Stimulated activated CD8-positive, alpha-beta memory T cell treated with anti-CD3 and anti-CD28 coated beads, Interleukin-2, amount 100 ng/mL, for 48 hours (primary cell): ENCODE measurements at regions not wholly inside any gene's neighbourhood (a gene's known extent, or its start where the extent isn't known, plus 50 kb on each side); places are given as distances from the start of the nearest gene placed in this dataset.
"Not testable (repeated sequence)": the region's sequence is repeated elsewhere in the genome, so short reads cannot be mapped to it uniquely, and the experiment has no call there.

Experiments used
- DNase-seq, 2 donors: peaks; one replicate each; pipeline ENCODE4 v3.0.0-alpha.2; 2020; ENCODE audit warnings: low read depth in 2 of 2

DNA sequence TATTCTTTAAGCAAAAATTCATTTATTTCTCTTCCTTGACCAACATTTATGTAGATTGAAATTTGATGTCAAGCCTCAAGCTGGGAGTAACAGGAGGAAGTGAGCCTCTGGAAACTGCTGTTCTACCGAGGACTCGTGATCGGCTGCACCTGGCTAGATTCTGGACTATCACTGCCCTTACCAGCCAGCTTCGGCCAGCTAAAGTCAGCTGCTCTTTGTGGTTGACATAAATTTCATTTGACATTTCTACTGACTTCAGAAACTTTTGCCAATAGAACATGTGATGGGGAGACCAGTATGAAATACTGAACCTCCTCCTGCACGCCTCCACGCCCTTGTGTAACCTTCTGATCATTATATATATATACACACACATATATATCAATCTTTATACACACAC is 74.2 kb upstream of the RGPD5 start:
- DNase-seq = no peak

DNA sequence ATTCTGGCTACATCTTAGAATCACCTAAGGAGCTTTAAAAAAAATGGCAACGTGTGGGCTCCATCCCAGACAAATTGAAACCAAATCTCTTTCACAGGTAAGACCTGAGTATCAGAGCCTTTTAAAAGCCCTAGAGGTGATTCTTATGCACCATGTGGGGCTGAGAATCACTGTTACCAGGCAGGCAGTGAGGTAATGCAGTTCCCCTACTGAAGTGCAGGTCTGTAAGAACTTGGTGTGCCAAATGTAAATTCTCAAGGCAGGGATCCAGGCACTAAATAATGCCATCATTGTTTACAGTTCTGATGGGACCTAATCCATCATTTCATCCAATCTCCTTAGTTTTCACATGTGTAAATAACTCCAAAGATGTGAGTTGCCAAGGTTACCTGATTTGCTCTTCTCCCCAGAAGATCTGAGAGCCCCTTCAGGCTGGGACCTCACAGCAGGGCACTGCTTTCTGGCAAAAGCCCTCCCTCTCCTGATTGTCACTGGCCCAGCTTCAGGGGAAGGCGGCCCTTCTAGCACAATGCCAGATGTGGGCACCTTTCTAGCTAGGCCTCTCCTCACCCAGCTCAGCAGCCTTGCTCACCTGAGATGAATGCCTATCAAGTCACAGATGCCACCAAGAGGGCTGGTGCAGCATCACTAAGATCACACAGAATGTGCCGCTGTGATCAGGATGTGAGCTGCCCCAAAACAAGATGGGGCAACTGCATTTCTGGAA is 73.6 kb upstream of the RGPD5 start:
- no peak for DNase-seq

DNA sequence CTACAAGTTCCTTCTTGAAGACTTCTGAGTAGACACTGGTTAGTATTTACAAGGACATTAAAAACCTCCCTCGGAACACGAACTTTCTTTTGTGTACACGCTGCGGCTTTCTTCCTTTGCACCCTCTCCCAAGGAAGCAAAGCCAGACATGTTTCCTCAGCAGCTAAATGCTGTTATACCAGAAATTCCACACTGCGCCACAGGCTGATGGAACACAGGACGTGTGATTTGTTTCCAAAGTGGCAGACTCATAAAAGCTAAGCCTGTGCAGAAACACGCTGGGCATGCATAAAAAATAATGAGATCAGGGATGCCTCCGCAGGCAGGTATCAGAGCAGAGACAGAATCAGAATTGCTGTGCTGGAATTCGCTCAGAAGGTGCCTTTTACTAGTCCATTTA is 73.0 kb upstream of the RGPD5 start:
- no peak for DNase-seq

DNA sequence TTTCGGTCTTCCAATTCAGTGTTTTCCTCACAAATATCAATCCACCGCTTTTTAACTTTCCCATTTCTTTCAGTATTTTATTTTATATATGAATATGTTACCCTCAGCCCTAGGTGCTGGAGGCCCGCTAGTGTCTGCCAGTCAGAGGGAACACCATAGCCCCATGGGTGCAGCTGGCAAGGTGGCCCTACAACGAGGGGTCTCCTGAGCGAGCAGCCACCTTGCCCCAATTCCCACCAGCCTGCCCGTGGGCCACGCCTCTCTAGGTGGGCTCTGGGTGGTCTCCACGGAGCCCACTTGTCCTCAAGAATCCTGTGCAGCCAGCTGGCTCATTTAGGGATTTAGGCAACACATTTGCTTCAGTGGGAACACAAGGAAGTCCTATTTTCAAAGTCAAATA is 72.5 kb upstream of the RGPD5 start:
- DNase-seq = no peak

DNA sequence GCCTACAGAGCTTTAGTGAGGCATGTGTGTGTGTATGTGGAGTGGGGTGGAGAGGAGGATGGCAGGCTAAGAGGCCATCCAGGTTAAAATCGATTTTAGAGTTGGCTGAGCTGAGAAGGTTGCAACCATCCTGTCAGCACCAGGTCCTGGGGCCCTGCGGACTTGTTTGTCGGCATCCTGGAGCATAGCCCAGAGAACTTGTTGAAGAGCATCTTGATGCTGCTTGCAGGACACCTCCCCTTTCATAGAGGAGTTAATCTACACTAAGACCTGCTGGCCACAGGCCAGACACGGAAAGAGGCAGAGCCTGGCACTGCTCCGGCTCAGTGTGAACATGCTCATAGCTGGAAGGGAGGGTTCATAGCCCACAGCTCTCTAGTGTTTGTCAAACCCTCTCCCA is 72.1 kb upstream of the RGPD5 start:
- no peak for DNase-seq

DNA sequence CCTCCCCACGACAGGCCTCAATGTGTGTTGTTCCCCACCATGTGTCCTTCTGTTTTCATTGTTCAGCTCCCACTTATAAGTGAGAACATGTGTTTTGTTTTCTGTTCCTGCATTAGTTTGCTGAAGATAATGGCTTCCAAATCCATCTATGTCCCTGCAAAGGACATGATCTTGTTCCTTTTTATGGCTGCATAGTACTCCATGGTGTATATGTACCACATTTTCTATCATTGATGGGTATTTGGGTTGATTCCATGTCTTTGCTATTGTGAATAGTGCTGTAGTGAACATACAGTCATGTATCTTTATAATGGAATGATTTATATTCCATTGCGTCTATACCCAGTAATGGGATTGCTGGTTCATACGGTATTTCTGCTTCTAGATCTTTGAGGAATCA is 71.5 kb upstream of the RGPD5 start:
- not testable (repeated sequence) for DNase-seq

DNA sequence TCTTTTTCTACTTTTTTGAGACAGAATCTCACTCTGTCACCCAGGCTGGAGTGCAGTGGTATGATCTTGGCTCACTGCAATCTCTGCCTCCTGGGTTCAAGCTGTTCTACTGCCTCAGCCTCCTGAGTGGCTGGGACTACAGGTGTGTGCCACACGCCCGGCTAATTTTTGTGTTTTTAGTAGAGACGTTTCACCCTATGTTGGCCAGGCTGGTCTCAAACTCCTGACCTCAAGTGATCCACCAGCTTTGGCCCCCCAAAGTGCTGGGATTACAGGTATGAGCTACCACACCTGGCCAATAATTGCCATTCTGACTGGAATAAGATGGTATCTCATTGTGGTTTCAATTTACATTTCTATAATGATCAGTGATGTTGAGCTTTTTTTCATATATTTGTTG is 71.0 kb upstream of the RGPD5 start:
- not testable (repeated sequence) for DNase-seq

DNA sequence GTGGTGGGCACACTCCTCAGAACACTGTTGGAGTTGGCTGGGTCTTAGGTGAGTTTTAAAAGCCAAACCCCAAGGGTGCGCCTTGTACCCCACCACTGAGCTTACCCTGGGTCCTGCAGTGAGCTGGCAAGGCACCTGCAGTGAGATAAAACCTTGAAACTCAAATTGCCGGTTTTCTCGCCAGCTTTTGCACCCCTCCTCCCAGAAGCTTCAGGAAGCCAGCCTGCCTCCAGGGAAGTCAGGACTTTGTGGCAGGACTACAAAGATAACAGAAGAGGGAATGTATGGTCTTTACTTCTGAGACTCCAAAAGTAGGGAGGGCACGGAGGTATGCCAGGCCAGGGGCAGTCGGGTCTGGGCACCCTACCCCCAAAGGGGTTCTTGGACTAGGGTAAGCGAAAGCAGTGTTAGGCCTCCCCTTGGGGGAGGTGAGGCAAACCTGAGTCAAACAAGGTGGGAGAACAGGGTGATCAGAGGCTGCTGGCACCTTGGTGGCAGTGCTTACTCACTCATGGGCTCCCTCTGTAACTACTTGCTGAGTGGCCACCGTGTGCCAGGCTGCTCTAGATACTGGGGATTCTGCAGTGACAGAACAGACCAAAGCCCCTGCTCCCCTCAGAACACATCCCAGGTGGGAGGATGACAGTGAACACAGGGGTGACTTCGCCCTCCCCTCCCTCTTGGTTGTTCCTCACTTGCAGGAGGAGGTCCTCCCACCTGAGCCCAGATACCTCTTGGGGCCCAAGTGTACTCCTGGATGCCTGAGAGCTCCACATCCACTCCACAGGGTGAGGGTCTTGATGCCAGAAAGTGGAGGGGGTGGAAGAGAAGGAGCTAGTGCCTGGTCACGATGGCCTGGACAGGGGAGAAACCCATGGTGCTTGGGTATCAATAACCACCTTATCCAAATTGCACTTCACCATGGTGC is 69.3 kb upstream of the RGPD5 start:
- no peak for DNase-seq

DNA sequence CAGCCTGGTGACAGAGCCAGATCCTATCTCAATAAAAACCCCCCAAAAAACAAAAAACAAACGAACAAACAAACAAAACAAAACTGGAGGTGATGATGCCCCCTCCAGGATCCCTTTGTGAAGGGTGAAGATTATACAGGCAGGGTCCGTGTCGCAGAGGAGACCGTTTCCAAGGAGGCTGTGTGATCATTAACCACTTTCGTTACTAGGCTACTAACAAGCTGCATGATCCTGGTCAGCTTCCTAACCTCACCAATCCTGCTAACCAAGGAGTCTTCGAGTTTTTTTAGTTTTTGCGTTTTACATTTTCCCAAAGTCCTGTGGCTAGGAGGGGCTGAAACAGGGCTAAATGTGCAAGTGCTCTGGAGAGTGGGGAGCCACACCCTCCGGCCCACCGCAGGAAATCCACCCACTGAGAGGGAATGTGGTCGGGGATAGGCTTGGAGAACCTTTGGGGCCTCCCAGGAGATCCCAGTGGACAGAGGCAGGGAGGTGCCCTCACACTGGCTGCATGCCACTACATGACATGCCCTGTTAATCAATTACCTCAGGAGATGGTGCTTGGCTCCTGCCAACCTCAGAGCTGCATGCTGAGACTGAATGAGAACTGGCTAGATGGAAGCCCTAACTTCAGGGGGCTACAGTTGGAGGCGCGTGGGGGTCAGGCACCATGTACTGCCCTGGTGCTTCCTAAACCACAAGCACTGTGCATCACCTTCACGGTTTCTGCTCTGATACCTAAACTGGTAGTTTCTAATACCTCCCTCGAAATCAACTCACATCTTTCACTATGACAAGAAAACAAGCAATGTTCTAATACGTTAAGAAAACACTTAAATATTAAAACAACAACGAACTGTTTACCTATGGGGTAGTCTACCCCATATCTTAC is 67.5 kb upstream of the RGPD5 start:
- DNase-seq = no peak

DNA sequence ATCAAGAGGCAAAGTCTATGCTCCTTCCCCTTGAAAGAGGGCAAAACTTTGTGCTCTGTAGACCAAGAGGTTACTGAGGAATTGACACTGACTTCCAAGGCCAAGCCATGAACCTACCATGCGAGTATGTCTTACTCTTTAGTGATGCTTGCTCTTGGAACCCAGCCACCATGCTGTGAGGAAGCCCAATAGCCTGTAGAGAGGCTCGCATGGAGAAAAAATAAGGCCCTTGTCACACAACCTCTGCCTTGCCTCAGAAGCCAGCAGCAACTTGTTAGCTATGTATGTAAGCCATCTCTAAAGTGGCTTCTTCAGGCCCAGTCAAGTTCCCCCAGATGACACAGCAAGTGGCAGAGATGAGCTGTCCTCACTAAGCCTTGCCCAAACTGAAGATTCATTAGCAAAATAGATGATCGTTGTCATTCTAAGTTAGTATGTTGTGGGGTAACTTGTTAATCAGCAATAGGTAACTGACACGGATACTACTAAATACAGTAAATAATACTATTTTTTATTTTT is 66.1 kb upstream of the RGPD5 start:
- no peak for DNase-seq

DNA sequence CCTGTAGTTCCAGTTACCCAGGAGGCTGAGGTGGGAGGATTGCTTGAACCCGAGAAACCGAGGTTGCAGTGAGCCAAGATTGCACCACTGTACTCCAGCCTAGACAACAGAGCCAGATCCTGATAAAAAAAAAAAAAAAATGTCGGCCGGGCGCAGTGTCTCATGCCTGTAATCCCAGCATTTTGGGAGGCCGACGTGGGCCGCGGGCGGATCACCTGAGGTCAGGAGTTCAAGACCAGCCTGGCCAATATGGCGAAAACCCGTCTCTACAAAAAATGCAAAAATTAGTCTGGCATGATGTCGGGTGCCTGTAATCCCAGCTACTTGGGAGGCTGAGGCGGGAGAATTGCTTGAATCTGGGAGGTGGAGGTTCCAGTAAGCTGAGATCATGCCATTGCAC is 60.4 kb upstream of the RGPD5 start:
- not testable (repeated sequence) for DNase-seq

DNA sequence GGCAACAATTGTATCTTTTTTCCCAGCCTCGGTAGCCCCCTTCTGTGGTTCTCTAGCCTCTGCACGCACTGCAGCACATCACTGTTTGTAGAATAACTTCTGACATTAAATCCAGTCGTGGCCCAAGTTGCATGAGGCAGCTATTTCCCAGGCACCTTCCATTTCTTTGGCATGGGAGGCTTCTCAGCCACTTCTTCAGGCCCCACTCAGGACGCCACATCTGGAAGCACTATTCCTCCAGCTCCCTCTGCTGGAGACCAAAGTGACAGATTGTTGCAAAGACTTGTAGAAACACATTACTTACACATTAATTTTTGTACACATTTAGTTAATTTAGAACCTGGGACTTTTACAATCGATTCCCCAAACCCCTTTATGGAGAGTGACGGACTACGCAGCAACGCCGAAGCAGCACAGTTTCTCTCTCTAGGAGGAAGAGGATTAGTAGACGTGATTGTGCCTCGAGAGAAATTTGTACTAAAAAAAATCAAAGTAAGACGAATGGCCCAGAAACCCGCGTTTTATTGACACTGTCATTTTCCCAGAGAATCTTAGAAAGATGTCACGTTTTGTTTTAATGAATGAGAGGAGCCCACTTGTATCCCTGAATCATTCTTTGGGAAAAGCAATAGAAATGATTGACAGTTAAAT is 57.8 kb upstream of the RGPD5 start:
- no peak for DNase-seq
